Endothelial cell of umbilical vein (primary cell): ENCODE measurements at regions not wholly inside any gene's neighbourhood (a gene's known extent, or its start where the extent isn't known, plus 50 kb on each side); places are given as distances from the start of the nearest gene placed in this dataset.

ENCODE experiments used
- BruUV-seq: library from RNA; stranded (reverse); fragments of 400-500 nt; replicated peaks from 2 replicates; lab custom pipeline; 2021; lab: Mats Ljungman, UMichigan
- CTCF ChIA-PET: fragments of 300-600, 350-600 bp; sonication (Branson Sonifier 250); formaldehyde crosslinking; loops from one replicate; lab custom pipeline; 2021; ENCODE audit warnings: antibody characterized with exemption, inconsistent platforms; lab: Charles Lee
- POLR2A ChIA-PET: fragments of 300-600, 350-600 bp; sonication (Branson Sonifier 250); formaldehyde crosslinking; loops from one replicate; lab custom pipeline; 2021; ENCODE audit warnings: antibody characterized with exemption, inconsistent platforms; lab: Charles Lee
- DNase-seq: peaks from one replicate; pipeline ENCODE4 v3.0.0-alpha.2; 2011; ENCODE audit warnings: low read depth, low spot score
- FAIRE-seq: peaks from 2 replicates; lab custom pipeline; 2011; peaks lifted over from hg19 to GRCh38; lab: Jason Lieb, UNC
- H2AFZ ChIP-seq: 2 replicates; pipeline ENCODE4 v1.6.0; 2012; ENCODE audit warnings: low read depth, low read length, control low read depth, inconsistent platforms
- H3K27ac ChIP-seq: 2 replicates; pipeline ENCODE4 v1.5.1; 2011; ENCODE audit warnings: low read depth, mild to moderate bottlenecking, control low read depth, low read length, moderate library complexity; ENCODE audit not compliant: insufficient read depth
- H3K27me3 ChIP-seq, 2 experiments: 2 replicates each; pipeline versions ENCODE4 v1.6.0 to v1.6.1; 2011; ENCODE audit warnings: low read length in 2 of 2, mixed read lengths in 1 of 2; ENCODE audit not compliant: control insufficient read depth in 2 of 2, insufficient read depth in 2 of 2
- H3K36me3 ChIP-seq, 2 experiments: 2 replicates in 1 of 2; 3 replicates in 1 of 2; pipeline ENCODE4 v1.5.1; 2011; ENCODE audit warnings: low read length in 2 of 2, mild to moderate bottlenecking in 1 of 2, moderate library complexity in 1 of 2; ENCODE audit not compliant: control insufficient read depth in 2 of 2, insufficient read depth in 2 of 2; ENCODE audit errors: extremely low read depth in 1 of 2
- H3K4me1 ChIP-seq: 3 replicates; pipeline ENCODE4 v1.5.1; 2011; ENCODE audit warnings: mild to moderate bottlenecking, low read length; ENCODE audit not compliant: control insufficient read depth, insufficient read depth; ENCODE audit errors: extremely low read depth
- H3K4me2 ChIP-seq: 2 replicates; pipeline ENCODE4 v1.6.1; 2011; ENCODE audit warnings: low read length, control low read depth, mixed read lengths; ENCODE audit not compliant: insufficient read depth
- H3K4me3 ChIP-seq, 3 experiments: fragments of 200-600 bp in 1 of 3; sonication (generic), shearing (Covaris generic) in 1 of 3; replicated peaks in 1 of 3; 2 replicates each; pipeline ENCODE4 v1.5.1; 2011 to 2016; ENCODE audit warnings: control low read depth in 3 of 3, low read length in 3 of 3, mild to moderate bottlenecking in 2 of 3, inconsistent platforms in 1 of 3, low read depth in 1 of 3, moderate library complexity in 1 of 3; ENCODE audit not compliant: insufficient read depth in 1 of 3
- H3K79me2 ChIP-seq: 2 replicates; pipeline ENCODE4 v1.6.0; 2012; ENCODE audit warnings: low read length, inconsistent platforms; ENCODE audit not compliant: control insufficient read depth, insufficient read depth
- H3K9ac ChIP-seq: replicated peaks from 2 replicates; pipeline ENCODE3; 2011; ENCODE audit warnings: low read length, control low read depth; ENCODE audit not compliant: insufficient read depth; ENCODE audit errors: extremely low read depth
- H3K9me1 ChIP-seq: replicated peaks from 3 replicates; pipeline ENCODE4 v1.6.0; 2011; ENCODE audit warnings: mild to moderate bottlenecking, low read length; ENCODE audit not compliant: control insufficient read depth, insufficient read depth; ENCODE audit errors: extremely low read depth
- H3K9me3 ChIP-seq: replicated peaks from 2 replicates; pipeline ENCODE4 v1.5.1; 2012; ENCODE audit warnings: low read length, inconsistent platforms; ENCODE audit not compliant: control insufficient read depth, insufficient read depth
- H4K20me1 ChIP-seq: replicated peaks from 2 replicates; pipeline ENCODE3; 2011; ENCODE audit warnings: mild to moderate bottlenecking, low read length; ENCODE audit not compliant: control insufficient read depth, insufficient read depth; ENCODE audit errors: extremely low read depth
- EZH2 ChIP-seq: IDR thresholded peaks from 2 replicates; pipeline ENCODE4 v1.6.1; 2012; ENCODE audit warnings: borderline replicate concordance, low read depth, mild to moderate bottlenecking, moderate library complexity, low read length, inconsistent platforms; ENCODE audit not compliant: severe bottlenecking
- FOS ChIP-seq: IDR thresholded peaks from 2 replicates; pipeline ENCODE4 v1.6.1; 2011; ENCODE audit warnings: mild to moderate bottlenecking, low read length, moderate library complexity, borderline replicate concordance; ENCODE audit not compliant: insufficient read depth
- JUN ChIP-seq: IDR thresholded peaks from 2 replicates; pipeline ENCODE4 v1.6.1; 2011; ENCODE audit warnings: borderline replicate concordance, low read depth; ENCODE audit not compliant: insufficient read length, insufficient read depth
- MYC ChIP-seq: IDR thresholded peaks from one replicate; pipeline ENCODE4 v1.6.1; 2011; ENCODE audit warnings: mild to moderate bottlenecking, low read depth, low read length
- POLR2A ChIP-seq: IDR thresholded peaks from 2 replicates; pipeline ENCODE4 v1.6.1; 2012; ENCODE audit warnings: low read depth, mild to moderate bottlenecking, control low read depth, low read length
- POLR2AphosphoS5 ChIP-seq: IDR thresholded peaks from 2 replicates; pipeline ENCODE4 v1.6.1; 2012; ENCODE audit warnings: low read depth, mild to moderate bottlenecking, control low read depth, low read length, moderate library complexity; ENCODE audit not compliant: insufficient read depth
- dilution Hi-C: fragments of 300-500 bp; cut with MboI; formaldehyde crosslinking; loops from one replicate; pipeline ENCODE4 v1.15.0; 2019; ENCODE audit warnings: low sequenced_read_pairs; ENCODE audit not compliant: extremely low pct_ligation_motif_present
- intact Hi-C: fragments of 100-400 bp; cut with micrococcal nuclease; formaldehyde crosslinking; loops from one replicate; pipeline ENCODE4 v1.10.0; 2022
- TF ChIP-seq, protein P1 (sequence below), 2 donors: IDR thresholded peaks; 1 replicate in 1 of 2; 2 replicates in 1 of 2; pipeline ENCODE4 v1.5.1; 2011; ENCODE audit warnings: low read length in 2 of 2, mild to moderate bottlenecking in 2 of 2, moderate library complexity in 2 of 2, control low read depth in 1 of 2, inconsistent platforms in 1 of 2, low read depth in 1 of 2; ENCODE audit not compliant: insufficient read depth in 1 of 2; ENCODE audit errors: extremely low read depth in 1 of 2
- TF ChIP-seq, protein P2 (sequence below): IDR thresholded peaks from 2 replicates; pipeline ENCODE4 v1.6.1; 2011; ENCODE audit not compliant: insufficient read depth, insufficient read length

GRCh38 chr2:6236317-6236716 is 544.1 kb downstream of the SOX11 start:
- no peak for FAIRE-seq
- Histone ChIP-seq H3K9me3 (peaks cover 13% of the 10 kb centered on the region), H3K4me1 (no peaks in the 10 kb centered on the region), H3K4me2 (no peak overlapping the region), H3K79me2 (no peaks in the 10 kb centered on the region), H2AFZ (no peak overlapping the region), H3K9ac (no peak overlapping the region), H3K36me3 (no peaks in the 10 kb centered on the region), H3K27ac (no peak overlapping the region), H4K20me1 (no peaks in the 10 kb centered on the region), H3K9me1 (no peaks in the 10 kb centered on the region), H3K27me3 (no peaks in the 10 kb centered on the region), H3K4me3 (no peak overlapping the region)
- intact Hi-C loops (no loop called here), dilution Hi-C loops (no loop called here)
- no peak for DNase-seq
- ChIA-PET POLR2A (no interaction called here), CTCF (no interaction called here)
- BruUV-seq: no TSS peak
- TF ChIP-seq, protein P1, sequence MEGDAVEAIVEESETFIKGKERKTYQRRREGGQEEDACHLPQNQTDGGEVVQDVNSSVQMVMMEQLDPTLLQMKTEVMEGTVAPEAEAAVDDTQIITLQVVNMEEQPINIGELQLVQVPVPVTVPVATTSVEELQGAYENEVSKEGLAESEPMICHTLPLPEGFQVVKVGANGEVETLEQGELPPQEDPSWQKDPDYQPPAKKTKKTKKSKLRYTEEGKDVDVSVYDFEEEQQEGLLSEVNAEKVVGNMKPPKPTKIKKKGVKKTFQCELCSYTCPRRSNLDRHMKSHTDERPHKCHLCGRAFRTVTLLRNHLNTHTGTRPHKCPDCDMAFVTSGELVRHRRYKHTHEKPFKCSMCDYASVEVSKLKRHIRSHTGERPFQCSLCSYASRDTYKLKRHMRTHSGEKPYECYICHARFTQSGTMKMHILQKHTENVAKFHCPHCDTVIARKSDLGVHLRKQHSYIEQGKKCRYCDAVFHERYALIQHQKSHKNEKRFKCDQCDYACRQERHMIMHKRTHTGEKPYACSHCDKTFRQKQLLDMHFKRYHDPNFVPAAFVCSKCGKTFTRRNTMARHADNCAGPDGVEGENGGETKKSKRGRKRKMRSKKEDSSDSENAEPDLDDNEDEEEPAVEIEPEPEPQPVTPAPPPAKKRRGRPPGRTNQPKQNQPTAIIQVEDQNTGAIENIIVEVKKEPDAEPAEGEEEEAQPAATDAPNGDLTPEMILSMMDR (IDR thresholded peaks at IDR 0.05; ENCODE audit: extremely low read depth in 1 of 2, insufficient read depth in 1 of 2, low read depth in 1 of 2, low read length in 2 of 2): no peak
- TF ChIP-seq EZH2: no peak

- H3K9me1 ChIP-seq: no peaks in the 10 kb centered on the region
- peaks cover 13% of the 10 kb centered on the region for H3K9me3 ChIP-seq
- TF ChIP-seq POLR2AphosphoS5 (no peak), EZH2 (no peak), POLR2A (no peak), FOS (no peak), MYC (no peak), JUN (no peak)
- TF ChIP-seq, protein P2, sequence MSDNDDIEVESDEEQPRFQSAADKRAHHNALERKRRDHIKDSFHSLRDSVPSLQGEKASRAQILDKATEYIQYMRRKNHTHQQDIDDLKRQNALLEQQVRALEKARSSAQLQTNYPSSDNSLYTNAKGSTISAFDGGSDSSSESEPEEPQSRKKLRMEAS: no peak
- DNase-seq (no peak), FAIRE-seq (no peak)
- no TSS peak for BruUV-seq
- no peak overlapping the region for H3K4me2 ChIP-seq
- H3K27ac ChIP-seq: no peak overlapping the region
- no peaks in the 10 kb centered on the region for H3K36me3 ChIP-seq
- no peaks in the 10 kb centered on the region for H3K27me3 ChIP-seq
- H4K20me1 ChIP-seq: no peaks in the 10 kb centered on the region
- dilution Hi-C loops (no loop called here), intact Hi-C loops (no loop called here)
- no peaks in the 10 kb centered on the region for H3K4me1 ChIP-seq
- no peaks in the 10 kb centered on the region for H3K79me2 ChIP-seq
- ChIA-PET POLR2A (no interaction called here), CTCF (no interaction called here)
- no peak overlapping the region for H2AFZ ChIP-seq
- H3K4me3 ChIP-seq: no peak overlapping the region
- no peak overlapping the region for H3K9ac ChIP-seq
Observed at GRCh38 chr2:6237039-6237660, 545.0 kb downstream of the SOX11 start.
